Esophagus squamous epithelium (tissue), 4 donors: ENCODE measurements at regions not wholly inside any gene's neighbourhood (a gene's known extent, or its start where the extent isn't known, plus 50 kb on each side); places are given as distances from the start of the nearest gene placed in this dataset.

Experiments used
- CTCF ChIP-seq, 6 experiments: fragments of 450-650 bp in 4 of 6; fragments of 200-600 bp in 2 of 6; sonication (generic) in 2 of 6; IDR thresholded peaks; one replicate each; pipeline ENCODE4 v1.5.1; 2016 to 2019; ENCODE audit warnings: antibody characterized with exemption in 6 of 6, mild to moderate bottlenecking in 4 of 6, moderate library complexity in 4 of 6
- POLR2A ChIP-seq, 4 donors: fragments of 450-650 bp; IDR thresholded peaks; one replicate each; pipeline ENCODE4 v1.6.1; 2017; ENCODE audit warnings: antibody characterized with exemption in 4 of 4, mild to moderate bottlenecking in 4 of 4, moderate library complexity in 3 of 4

- TF ChIP-seq CTCF (IDR thresholded peaks at IDR 0.05) = no peak
- TF ChIP-seq POLR2A (IDR thresholded peaks at IDR 0.05) = no peak
These were observed 162.0 kb upstream of the GULP1 start for GRCh38 chr2:188129677-188130076.
